ENCODE measurements at regions not wholly inside any gene's neighbourhood (a gene's known extent, or its start where the extent isn't known, plus 50 kb on each side); places are given as distances from the start of the nearest gene placed in this dataset.

GRCh38 chr21:32065654-32066053 lies 192.8 kb downstream of the HUNK start:
- DNase-seq, result no peak
- 77 to 82% methylated on average over 10 of the region's 10 CpGs for WGBS, 2 donors
- intact Hi-C loops (cut with DNase I), result no loop called here

GRCh38 chr21:32064281-32064910 lies 191.6 kb downstream of the HUNK start:
- DNase-seq, result no peak
- peaks cover 0 to 6% (median 0%) of the 10 kb centered on the region in 4 donors for H3K27me3 ChIP-seq

More at GRCh38 chr21:32065654-32066053, 192.8 kb downstream of the HUNK start:
- Histone ChIP-seq H3K9me3 (no peaks in the 10 kb centered on the region), H3K27ac (no peak overlapping the region), H3K36me3 (no peaks in the 10 kb centered on the region), H3K4me3 (no peak overlapping the region), H3K4me1 (peaks cover 0 to 10% (median 0%) of the 10 kb centered on the region in 3 donors), H3K27me3 (peaks cover 0 to 6% (median 0%) of the 10 kb centered on the region in 4 donors)
- TF ChIP-seq CTCF (IDR thresholded peaks at IDR 0.05) (no peak), POLR2A (IDR thresholded peaks at IDR 0.05) (no peak)

GRCh38 chr21:32062591-32063227 lies 189.9 kb downstream of the HUNK start:
- Histone ChIP-seq H3K9me3 (no peaks in the 10 kb centered on the region), H3K4me1 (peaks cover 0 to 17% (median 4%) of the 10 kb centered on the region in 3 donors), H3K27me3 (peaks cover 0 to 6% (median 0%) of the 10 kb centered on the region in 4 donors), H3K27ac (no peak overlapping the region), H3K36me3 (no peaks in the 10 kb centered on the region), H3K4me3 (no peak overlapping the region)
- intact Hi-C loops (cut with DNase I), result no loop called here
- no peak for TF ChIP-seq CTCF (IDR thresholded peaks at IDR 0.05)
- TF ChIP-seq POLR2A (IDR thresholded peaks at IDR 0.05), result no peak
- no peak for DNase-seq
- 46 to 56% methylated on average over 6 of the region's 6 CpGs for WGBS, 2 donors

More at GRCh38 chr21:32064281-32064910, 191.6 kb downstream of the HUNK start:
- TF ChIP-seq CTCF (IDR thresholded peaks at IDR 0.05) (no peak), POLR2A (IDR thresholded peaks at IDR 0.05) (no peak)
- intact Hi-C loops (cut with DNase I), result no loop called here
- no peak overlapping the region for H3K4me3 ChIP-seq
- no peaks in the 10 kb centered on the region for H3K36me3 ChIP-seq
- H3K27ac ChIP-seq, result no peak overlapping the region
- WGBS, 2 donors, result 78 to 80% methylated on average over 6 of the region's 6 CpGs
- H3K9me3 ChIP-seq, result no peaks in the 10 kb centered on the region
- H3K4me1 ChIP-seq, result peaks cover 0 to 17% (median 4%) of the 10 kb centered on the region in 3 donors

- intact Hi-C loops (cut with DNase I), result no loop called here
- WGBS, 2 donors, result 43 to 50% methylated on average over 1 of the region's 1 CpG
- no peak for DNase-seq
- Histone ChIP-seq H3K27ac (no peak overlapping the region), H3K4me3 (no peak overlapping the region), H3K27me3 (peaks cover 0 to 3% (median 0%) of the 10 kb centered on the region in 4 donors), H3K4me1 (peaks cover 0 to 17% (median 4%) of the 10 kb centered on the region in 3 donors), H3K36me3 (no peaks in the 10 kb centered on the region), H3K9me3 (no peaks in the 10 kb centered on the region)
- TF ChIP-seq CTCF (IDR thresholded peaks at IDR 0.05) (no peak), POLR2A (IDR thresholded peaks at IDR 0.05) (no peak)
These were observed 188.9 kb downstream of the HUNK start for GRCh38 chr21:32061729-32062128.

- WGBS, 2 donors, result 69 to 88% methylated on average over 6 to 7 of the region's 8 CpGs
- no peak overlapping the region for H3K27ac ChIP-seq
- no peak overlapping the region for H3K4me3 ChIP-seq
- no peak for TF ChIP-seq POLR2A (IDR thresholded peaks at IDR 0.05)
- no peak for TF ChIP-seq CTCF (IDR thresholded peaks at IDR 0.05)
- peaks cover 0 to 8% (median 6%) of the 10 kb centered on the region in 3 donors for H3K9me3 ChIP-seq
- no peaks in the 10 kb centered on the region for H3K27me3 ChIP-seq
- H3K4me1 ChIP-seq, result peaks cover 0 to 17% (median 4%) of the 10 kb centered on the region in 3 donors
- DNase-seq, result no peak
- intact Hi-C loops (cut with DNase I), result no loop called here
- H3K36me3 ChIP-seq, result no peaks in the 10 kb centered on the region
These were observed 184.0 kb downstream of the HUNK start for GRCh38 chr21:32056791-32057190.
